ENCODE measurements at regions not wholly inside any gene's neighbourhood (a gene's known extent, or its start where the extent isn't known, plus 50 kb on each side); places are given as distances from the start of the nearest gene placed in this dataset.

GRCh38 chr10:107398115-107398514, 233.6 kb upstream of the SORCS1 start:
- no peak for FAIRE-seq

- FAIRE-seq = no peak
Observed at GRCh38 chr10:107391901-107392300, 227.4 kb upstream of the SORCS1 start.

- no peak for FAIRE-seq
Observed at GRCh38 chr10:107390563-107390962, 226.1 kb upstream of the SORCS1 start.

- no peak for FAIRE-seq
Observed at GRCh38 chr10:107383357-107383756, 218.9 kb upstream of the SORCS1 start.

- no peak for FAIRE-seq
Observed at GRCh38 chr10:107379601-107380000, 215.1 kb upstream of the SORCS1 start.

GRCh38 chr10:107371801-107372200, 207.3 kb upstream of the SORCS1 start:
- no peak for FAIRE-seq

- FAIRE-seq = no peak
Observed at GRCh38 chr10:107364872-107365271, 200.4 kb upstream of the SORCS1 start.

- no peak for FAIRE-seq
Observed at GRCh38 chr10:107362306-107362705, 197.8 kb upstream of the SORCS1 start.

GRCh38 chr10:107357033-107357432, 192.5 kb upstream of the SORCS1 start:
- no peak for FAIRE-seq

GRCh38 chr10:107356396-107356795, 191.9 kb upstream of the SORCS1 start:
- no peak for FAIRE-seq

- no peak for FAIRE-seq
Observed at GRCh38 chr10:107342711-107343110, 178.2 kb upstream of the SORCS1 start.

- FAIRE-seq = no peak
Observed at GRCh38 chr10:107341281-107341680, 176.8 kb upstream of the SORCS1 start.

GRCh38 chr10:107340326-107340725, 175.8 kb upstream of the SORCS1 start:
- no peak for FAIRE-seq

- FAIRE-seq = no peak
Observed at GRCh38 chr10:107336061-107336460, 171.6 kb upstream of the SORCS1 start.

- FAIRE-seq = no peak
Observed at GRCh38 chr10:107317592-107317991, 153.1 kb upstream of the SORCS1 start.

GRCh38 chr10:107303203-107303602, 138.7 kb upstream of the SORCS1 start:
- FAIRE-seq = no peak

- no peak for FAIRE-seq
Observed at GRCh38 chr10:107299606-107300005, 135.1 kb upstream of the SORCS1 start.

GRCh38 chr10:107284187-107284586, 119.7 kb upstream of the SORCS1 start:
- no peak for FAIRE-seq

- FAIRE-seq = no peak
Observed at GRCh38 chr10:107280293-107280692, 115.8 kb upstream of the SORCS1 start.

GRCh38 chr10:107277591-107277990, 113.1 kb upstream of the SORCS1 start:
- FAIRE-seq = no peak

- no peak for FAIRE-seq
Observed at GRCh38 chr10:107275806-107276205, 111.3 kb upstream of the SORCS1 start.

- FAIRE-seq = no peak
Observed at GRCh38 chr10:107269626-107270025, 105.1 kb upstream of the SORCS1 start.

GRCh38 chr10:107264742-107265141, 100.2 kb upstream of the SORCS1 start:
- FAIRE-seq = no peak

- FAIRE-seq = no peak
Observed at GRCh38 chr10:107244122-107244521, 79.6 kb upstream of the SORCS1 start.

GRCh38 chr10:107238275-107238674, 73.8 kb upstream of the SORCS1 start:
- FAIRE-seq = no peak

GRCh38 chr10:107232013-107232412, 67.5 kb upstream of the SORCS1 start:
- FAIRE-seq = no peak

All from islet of Langerhans (tissue), 1 donor.